A673 (cell line): ENCODE measurements at regions not wholly inside any gene's neighbourhood (a gene's known extent, or its start where the extent isn't known, plus 50 kb on each side); places are given as distances from the start of the nearest gene placed in this dataset.

Experiments
- BruUV-seq: library from RNA; stranded (reverse); fragments of 400-500 nt; replicated peaks from 2 replicates; lab custom pipeline; 2021; lab: Mats Ljungman, UMichigan
- CTCF ChIA-PET: fragments of 300-600 bp; sonication (Branson Sonifier 250); formaldehyde crosslinking; loops from one replicate; lab custom pipeline; 2022; ENCODE audit warnings: antibody characterized with exemption; lab: Charles Lee
- POLR2A ChIA-PET: fragments of 300-600 bp; sonication (Branson Sonifier 250); formaldehyde crosslinking; loops from one replicate; lab custom pipeline; 2022; ENCODE audit warnings: antibody characterized with exemption; ENCODE audit not compliant: low non-redundant PET; lab: Charles Lee
- DNase-seq: peaks from one replicate; pipeline ENCODE4 v3.0.0-alpha.2; 2015; ENCODE audit warnings: low spot score
- H3K27ac ChIP-seq: fragments of 200-600 bp; sonication (generic); 2 replicates; pipeline ENCODE4 v1.5.1; 2016; ENCODE audit warnings: mixed run types, low read depth, mild to moderate bottlenecking, mixed read lengths, antibody characterized with exemption, low read length; ENCODE audit not compliant: poor library complexity, severe bottlenecking
- H3K27me3 ChIP-seq: fragments of 200-600 bp; sonication (generic); replicated peaks from 2 replicates; pipeline ENCODE4 v1.6.1; 2017; ENCODE audit warnings: mixed run types, low read depth, mild to moderate bottlenecking, mixed read lengths, antibody characterized with exemption, low read length; ENCODE audit not compliant: insufficient read depth, poor library complexity
- H3K36me3 ChIP-seq: fragments of 200-600 bp; sonication (generic); 2 replicates; pipeline ENCODE4 v1.6.1; 2016; ENCODE audit warnings: mixed run types, mild to moderate bottlenecking, mixed read lengths, antibody characterized with exemption, low read length; ENCODE audit not compliant: insufficient read depth, poor library complexity, severe bottlenecking
- H3K4me1 ChIP-seq: fragments of 200-600 bp; sonication (generic); 2 replicates; pipeline ENCODE4 v1.6.1; 2017; ENCODE audit warnings: mixed run types, mild to moderate bottlenecking, mixed read lengths, antibody characterized with exemption, low read length; ENCODE audit not compliant: insufficient read depth, poor library complexity, severe bottlenecking
- H3K4me3 ChIP-seq: fragments of 200-600 bp; sonication (generic); 2 replicates; pipeline ENCODE4 v1.5.1; 2016; ENCODE audit warnings: low read depth, mixed run types, mild to moderate bottlenecking, mixed read lengths, low read length; ENCODE audit not compliant: poor library complexity, severe bottlenecking
- H3K9me3 ChIP-seq: fragments of 200-600 bp; sonication (generic); 2 replicates; pipeline ENCODE4 v1.6.1; 2016; ENCODE audit warnings: mixed run types, low read depth, mild to moderate bottlenecking, mixed read lengths, antibody characterized with exemption, low read length; ENCODE audit not compliant: poor library complexity, severe bottlenecking
- EZH2 ChIP-seq: fragments of 200-600 bp; sonication (generic); IDR thresholded peaks from 2 replicates; pipeline ENCODE4 v1.6.1; 2017; ENCODE audit warnings: borderline replicate concordance, low read depth, mild to moderate bottlenecking, mixed read lengths, antibody characterized with exemption, low read length; ENCODE audit not compliant: poor library complexity, severe bottlenecking
- intact Hi-C: fragments of 100-400 bp; cut with micrococcal nuclease; formaldehyde crosslinking; loops from one replicate; pipeline ENCODE4 v1.10.0; 2022; ENCODE audit not compliant: unreplicated experiment
- TF ChIP-seq, protein P1 (sequence below): fragments of 300-800, 200-600 bp; sonication (generic); conservative IDR thresholded peaks from 2 replicates; pipeline ENCODE4 v1.5.1; 2017; ENCODE audit warnings: low read depth, mild to moderate bottlenecking, antibody characterized with exemption, low read length, moderate library complexity, mixed read lengths

DNA sequence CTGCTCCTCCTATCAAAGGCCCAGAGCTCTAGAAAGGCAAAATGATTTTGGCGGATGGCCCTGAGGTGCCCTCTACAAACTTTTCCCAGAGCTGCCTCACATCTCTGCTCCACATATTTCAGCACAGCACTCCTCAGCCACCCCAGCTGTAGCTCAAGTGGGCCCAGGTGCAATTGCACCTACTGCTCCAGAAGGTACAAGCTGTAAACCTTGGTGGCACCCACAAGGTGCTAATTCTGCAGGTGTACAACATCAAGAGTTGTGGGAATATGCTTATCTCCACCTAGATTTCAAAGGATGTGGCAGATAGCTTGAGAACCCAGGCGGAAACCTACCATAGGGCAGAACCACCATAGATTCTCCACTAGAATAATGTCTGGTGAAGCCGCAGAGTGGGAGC lies 432.2 kb downstream of the TMEM232 start:
- intact Hi-C loops, result no loop called here
- CTCF ChIA-PET, result no interaction called here
- Histone ChIP-seq H3K4me1 (peaks cover 12% of the 10 kb centered on the region), H3K4me3 (no peak overlapping the region), H3K27me3 (no peaks in the 10 kb centered on the region), H3K27ac (no peak overlapping the region), H3K36me3 (no peaks in the 10 kb centered on the region), H3K9me3 (no peaks in the 10 kb centered on the region)
- no peak for TF ChIP-seq EZH2
- TF ChIP-seq, protein P1, sequence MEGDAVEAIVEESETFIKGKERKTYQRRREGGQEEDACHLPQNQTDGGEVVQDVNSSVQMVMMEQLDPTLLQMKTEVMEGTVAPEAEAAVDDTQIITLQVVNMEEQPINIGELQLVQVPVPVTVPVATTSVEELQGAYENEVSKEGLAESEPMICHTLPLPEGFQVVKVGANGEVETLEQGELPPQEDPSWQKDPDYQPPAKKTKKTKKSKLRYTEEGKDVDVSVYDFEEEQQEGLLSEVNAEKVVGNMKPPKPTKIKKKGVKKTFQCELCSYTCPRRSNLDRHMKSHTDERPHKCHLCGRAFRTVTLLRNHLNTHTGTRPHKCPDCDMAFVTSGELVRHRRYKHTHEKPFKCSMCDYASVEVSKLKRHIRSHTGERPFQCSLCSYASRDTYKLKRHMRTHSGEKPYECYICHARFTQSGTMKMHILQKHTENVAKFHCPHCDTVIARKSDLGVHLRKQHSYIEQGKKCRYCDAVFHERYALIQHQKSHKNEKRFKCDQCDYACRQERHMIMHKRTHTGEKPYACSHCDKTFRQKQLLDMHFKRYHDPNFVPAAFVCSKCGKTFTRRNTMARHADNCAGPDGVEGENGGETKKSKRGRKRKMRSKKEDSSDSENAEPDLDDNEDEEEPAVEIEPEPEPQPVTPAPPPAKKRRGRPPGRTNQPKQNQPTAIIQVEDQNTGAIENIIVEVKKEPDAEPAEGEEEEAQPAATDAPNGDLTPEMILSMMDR, result no peak
- DNase-seq, result no peak
- POLR2A ChIA-PET, result no interaction called here
- no TSS peak for BruUV-seq

GRCh38 chr5:110297152-110297670 lies 429.3 kb downstream of the TMEM232 start:
- Histone ChIP-seq H3K27ac (no peak overlapping the region), H3K4me3 (no peak overlapping the region), H3K9me3 (peaks cover 8% of the 10 kb centered on the region), H3K27me3 (no peaks in the 10 kb centered on the region), H3K36me3 (no peaks in the 10 kb centered on the region), H3K4me1 (no peaks in the 10 kb centered on the region)
- intact Hi-C loops, result no loop called here
- POLR2A ChIA-PET, result no interaction called here
- CTCF ChIA-PET, result no interaction called here
- no TSS peak for BruUV-seq
- no peak for DNase-seq
- TF ChIP-seq, protein P1, result no peak
- no peak for TF ChIP-seq EZH2

GRCh38 chr5:110304176-110304575 lies 422.3 kb downstream of the TMEM232 start:
- Histone ChIP-seq H3K9me3 (peaks cover 8% of the 10 kb centered on the region), H3K4me3 (no peak overlapping the region), H3K36me3 (no peaks in the 10 kb centered on the region), H3K27ac (no peak overlapping the region), H3K4me1 (no peaks in the 10 kb centered on the region), H3K27me3 (no peaks in the 10 kb centered on the region)
- no TSS peak for BruUV-seq
- intact Hi-C loops, result no loop called here
- DNase-seq, result no peak
- ChIA-PET POLR2A (no interaction called here), CTCF (no interaction called here)
- TF ChIP-seq EZH2, result no peak
- TF ChIP-seq, protein P1, result no peak
